Left renal cortex interstitium (tissue), 4 donors: ENCODE measurements at regions not wholly inside any gene's neighbourhood (a gene's known extent, or its start where the extent isn't known, plus 50 kb on each side); places are given as distances from the start of the nearest gene placed in this dataset.

Experiments
- DNase-seq, 4 donors: peaks; one replicate each; pipeline ENCODE4 v3.0.0-alpha.2; 2013; ENCODE audit warnings: low read depth in 4 of 4, low spot score in 2 of 4, missing footprints in 1 of 4

DNA sequence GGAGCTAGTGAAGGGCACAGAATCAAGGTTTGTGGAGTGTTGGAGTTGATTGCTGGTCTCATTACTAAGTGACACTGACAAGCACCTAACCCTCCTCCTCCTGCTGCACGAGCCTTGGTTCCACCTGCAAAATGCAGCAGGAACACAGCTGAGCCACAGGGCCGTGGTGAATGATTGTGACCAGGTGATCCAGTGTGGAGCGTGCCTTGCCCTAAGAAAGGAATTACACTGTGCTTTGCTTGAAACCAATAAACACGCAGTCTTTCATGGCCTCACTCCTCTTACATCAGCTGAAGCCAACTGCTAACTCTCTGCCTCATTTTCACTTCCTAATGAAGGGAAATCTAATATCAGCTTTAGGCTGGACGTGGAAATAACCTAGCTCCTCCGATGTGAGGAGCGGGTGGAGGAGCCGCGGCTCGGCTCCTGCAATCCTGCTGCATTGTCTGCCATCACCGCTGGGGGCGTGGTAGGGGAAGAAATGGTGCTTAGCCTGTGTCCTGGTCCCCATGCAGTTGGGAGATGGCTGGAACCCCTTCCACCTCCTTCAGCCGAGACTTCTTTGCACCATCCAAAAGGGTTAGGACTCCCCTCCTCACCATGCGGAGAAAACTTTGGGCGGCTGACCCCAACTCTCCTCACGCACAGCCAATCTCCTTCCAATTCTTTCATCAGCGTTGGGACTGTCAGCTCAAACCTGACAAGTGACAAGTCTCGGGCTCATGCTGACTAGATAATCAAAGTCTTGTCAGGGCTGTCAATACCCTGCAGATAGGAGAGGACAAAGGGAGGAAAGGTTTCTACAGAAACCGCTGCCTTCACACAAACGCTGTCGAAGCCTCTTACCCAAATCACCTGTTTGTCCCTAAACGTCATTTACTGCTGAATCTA, 427.9 kb downstream of the ZNF536 start:
- no peak for DNase-seq

DNA sequence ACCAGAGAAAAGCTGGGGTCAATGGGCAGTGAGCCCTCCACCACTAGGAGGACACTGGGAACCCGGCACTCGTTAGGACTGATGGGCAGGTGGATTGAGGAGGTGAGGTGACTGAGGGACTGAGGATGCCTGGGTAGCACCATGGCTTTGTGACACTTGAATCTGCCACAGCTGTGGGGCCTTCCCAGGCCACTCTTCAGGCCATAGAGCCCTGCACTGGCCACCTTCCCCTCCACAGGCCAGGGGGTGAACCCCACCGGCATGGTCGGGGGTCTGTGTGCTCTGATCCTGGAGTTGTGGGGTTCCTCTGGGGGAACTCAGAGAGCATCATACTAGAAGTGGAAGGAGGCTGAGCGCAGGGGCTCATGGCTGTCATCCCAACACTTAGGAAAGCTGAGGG, 423.5 kb downstream of the ZNF536 start:
- no peak for DNase-seq

DNA sequence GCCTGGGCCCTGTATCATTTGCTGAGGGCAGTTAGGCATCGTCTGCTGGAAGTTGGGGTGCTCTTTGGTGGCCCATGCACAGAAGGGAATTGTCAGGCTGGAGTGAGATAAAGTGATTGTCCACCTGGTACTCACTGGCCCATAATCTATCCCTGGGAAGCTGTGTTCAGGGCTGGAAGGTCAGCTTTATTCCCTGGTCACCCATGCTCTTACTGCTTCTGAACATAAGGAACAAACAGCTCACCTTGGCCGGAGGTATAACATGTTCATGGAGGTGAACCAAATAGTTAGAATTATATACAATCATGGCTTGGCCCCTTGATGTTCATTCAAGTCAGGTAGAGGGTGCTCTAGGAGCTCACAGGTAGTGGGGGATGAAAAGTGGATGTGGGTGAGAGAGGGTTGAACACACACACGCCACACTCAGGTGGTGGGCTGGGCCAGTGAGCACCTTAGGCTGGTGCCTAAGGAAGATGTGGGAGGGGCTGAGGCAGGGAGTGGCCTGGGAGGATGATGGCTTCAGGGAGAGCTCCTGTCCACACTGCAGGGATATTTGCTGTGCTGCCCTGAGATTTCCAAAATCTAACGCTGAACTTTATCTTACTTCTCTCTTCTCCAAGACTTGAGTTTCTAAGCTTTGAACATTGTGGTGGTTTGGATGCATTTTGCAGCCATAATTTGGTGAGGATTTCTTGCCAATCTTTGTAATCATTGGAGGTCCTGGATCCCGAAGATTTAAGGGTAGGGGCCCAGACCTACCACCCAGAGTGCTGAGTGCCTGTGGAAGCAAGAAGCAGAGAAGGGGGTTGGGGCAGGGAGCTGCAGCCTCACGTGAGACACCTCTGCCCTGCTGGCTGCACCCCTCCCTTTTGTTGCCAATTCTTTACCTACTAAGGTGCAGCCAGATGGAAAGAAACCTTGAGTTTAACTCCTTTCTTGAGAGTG, 420.6 kb downstream of the ZNF536 start:
- DNase-seq, result no peak

DNA sequence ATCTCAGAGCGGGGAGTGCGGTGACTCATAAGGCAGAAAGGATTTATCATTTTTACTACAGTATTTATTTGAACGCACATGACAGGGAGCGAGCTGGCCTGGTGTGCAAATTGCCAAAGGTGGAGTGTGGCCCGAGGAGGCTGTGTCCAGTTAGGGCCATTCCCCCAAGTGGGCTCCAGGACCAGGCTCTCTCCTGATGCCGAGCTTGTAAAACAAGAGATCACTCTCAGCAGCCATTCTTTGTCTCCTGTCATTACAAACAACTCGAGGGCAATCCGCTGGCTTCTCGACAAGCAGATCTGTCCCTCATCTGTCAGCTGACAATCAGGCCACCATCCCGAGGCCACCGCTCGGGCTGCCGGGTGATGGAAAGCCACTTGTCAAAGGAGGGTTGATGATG, 418.9 kb downstream of the ZNF536 start:
- DNase-seq, result no peak

DNA sequence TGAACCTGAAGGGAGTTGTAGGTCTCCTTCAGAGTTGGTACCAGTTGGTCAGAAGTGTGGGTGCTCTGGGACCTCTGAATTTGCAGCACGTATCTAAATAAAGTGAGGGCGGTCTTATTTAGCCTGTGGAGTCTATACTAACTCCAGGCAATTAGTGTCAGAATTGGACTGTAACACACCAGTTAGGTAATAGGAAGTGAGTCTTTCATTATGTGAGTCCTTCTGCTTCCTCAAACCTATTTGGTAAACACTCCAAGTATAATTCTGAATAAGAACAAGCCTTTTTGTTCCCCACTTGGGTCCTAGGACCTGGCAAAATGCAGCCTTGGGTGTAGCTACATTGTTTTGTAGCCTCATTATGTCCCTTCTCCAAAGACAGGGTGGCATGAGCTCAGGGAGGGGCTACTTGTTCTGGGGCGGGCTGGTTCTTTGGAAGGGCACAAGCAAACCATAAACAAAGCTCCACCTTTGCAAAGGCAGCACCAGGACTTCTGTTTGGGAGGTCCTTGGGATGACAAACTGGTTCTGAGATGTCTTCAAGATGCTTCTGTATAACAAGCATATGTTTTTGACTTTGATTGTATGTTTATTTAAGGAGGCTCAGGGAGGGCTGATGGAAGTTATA, 418.0 kb downstream of the ZNF536 start:
- no peak for DNase-seq

DNA sequence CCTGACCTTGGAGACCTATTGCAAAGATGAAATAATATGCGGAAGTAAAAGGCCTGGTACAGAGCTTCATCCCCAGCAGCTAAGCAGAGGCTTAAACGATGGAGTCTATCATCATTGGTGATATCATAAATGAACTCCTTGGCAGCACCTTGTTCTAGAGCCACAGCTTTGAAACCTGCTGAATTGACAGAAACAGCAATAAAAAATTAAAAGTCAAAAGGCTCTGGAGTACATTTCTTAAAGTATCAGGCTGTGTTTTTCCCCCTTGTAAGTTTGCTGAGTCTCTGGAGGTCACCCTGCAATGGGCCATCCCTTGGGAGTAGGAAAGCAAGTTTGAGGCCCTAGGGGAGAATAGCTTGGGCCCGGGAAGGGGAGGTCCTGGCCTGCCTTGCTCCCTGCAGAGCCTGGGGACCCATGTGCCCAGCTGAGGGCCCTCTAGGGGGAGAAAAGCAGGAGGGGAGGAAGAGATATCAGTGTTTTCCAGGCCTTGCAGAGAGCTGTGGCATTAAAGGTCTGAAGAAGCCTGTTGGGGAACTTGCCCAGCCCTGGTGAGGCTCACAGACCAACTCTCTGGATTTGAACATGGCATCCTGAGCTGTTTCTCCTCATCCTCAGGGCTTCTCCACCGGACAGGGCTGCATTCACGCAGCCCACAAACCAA, 416.1 kb downstream of the ZNF536 start:
- DNase-seq, result no peak

DNA sequence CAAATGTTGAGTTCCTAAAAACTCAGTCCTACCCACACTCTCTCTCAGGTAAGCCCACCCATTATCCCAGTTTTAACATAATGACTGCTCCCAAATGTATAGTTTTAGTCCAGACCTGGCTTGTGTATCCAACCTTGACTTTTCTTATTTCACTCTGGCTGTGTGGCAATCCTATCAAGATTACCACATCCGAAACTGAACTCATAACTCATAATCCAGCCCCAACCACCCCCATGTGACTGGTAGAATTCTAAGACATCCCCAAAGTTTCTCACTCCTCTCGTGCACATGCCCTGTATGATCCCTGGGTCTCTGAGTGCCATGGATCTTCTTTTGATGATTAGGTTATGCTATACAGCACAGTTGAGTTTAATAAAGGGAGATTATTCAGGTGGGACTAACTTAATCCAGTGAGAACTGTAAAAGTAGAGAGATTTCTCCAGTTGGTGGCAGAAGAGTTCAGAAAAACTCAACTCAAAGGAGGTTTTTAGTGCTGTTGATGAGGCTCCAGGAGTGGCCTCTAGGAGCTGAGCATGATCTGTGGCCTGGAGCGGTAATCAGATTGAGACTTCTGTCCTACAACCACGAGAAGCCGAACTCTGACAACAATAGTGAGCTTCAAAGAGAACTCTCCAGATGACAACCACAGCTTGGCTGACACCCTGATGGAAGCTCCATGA, 413.4 kb downstream of the ZNF536 start:
- DNase-seq, result no peak

DNA sequence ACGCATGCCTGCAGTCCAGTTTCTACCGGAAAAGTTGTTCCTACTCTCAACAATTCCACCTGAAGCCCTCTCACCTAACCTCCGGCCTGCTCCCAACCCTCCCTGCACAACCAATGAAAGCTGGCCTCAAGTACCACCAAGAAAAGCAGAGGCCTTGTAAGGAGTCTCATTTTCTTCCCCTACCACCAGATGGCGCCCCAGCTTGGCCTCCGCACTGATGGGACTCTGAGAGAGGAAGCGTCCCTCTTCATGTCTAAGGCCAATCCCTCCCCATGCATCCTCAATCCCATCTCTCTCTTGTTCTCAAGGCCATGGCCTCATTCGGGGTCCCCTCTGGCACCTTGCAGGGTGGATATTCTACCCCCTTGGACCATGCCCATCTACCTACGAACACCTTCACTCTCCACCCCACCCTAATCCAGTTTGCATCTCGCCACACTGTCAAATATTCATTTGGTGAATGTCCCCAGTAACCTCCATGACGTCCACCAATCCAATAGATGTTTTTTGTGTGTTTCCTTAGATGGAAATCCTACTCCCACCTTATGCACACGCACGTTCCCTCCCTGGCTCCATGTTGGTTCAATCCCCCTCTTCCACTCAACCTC, 412.8 kb downstream of the ZNF536 start:
- no peak for DNase-seq

DNA sequence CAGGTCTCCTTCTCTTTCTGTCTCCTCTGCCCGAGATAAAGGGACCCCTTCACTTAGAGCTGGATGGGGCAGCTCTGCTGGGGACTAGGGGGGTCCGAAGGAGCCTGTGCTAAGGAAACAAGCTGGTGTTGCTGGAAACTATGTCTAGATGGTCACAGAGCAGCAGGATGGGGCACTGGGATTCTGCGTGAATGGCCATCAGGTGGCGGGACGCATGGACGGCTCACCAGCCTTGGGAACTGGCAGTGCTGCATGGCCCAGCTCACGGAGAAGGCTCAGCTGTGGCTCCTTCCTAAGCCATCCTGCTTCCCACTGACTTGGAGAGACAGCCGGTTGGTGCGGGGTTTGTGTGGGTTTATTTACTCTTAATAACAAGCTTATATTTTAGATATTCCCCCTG, 411.8 kb downstream of the ZNF536 start:
- DNase-seq, result no peak

DNA sequence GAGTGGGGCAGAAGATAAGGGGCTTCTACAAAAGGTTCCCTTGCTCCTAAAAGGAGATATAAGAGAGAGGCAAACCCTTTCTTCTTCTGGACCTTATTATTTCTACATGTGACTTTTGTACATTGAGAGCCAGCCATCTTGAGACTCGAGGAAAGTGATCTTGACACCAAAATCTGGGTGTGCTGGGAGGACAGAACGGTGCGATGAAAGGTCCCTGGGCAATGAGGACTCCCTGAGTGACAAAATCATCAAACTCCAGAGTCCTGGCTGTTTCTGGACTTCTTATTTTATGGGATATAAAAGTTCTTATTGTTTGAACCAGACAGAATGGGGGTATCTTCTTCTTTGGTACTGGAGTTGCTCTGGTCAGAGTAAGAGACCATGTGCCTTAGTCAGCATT, 411.0 kb downstream of the ZNF536 start:
- DNase-seq, result no peak

DNA sequence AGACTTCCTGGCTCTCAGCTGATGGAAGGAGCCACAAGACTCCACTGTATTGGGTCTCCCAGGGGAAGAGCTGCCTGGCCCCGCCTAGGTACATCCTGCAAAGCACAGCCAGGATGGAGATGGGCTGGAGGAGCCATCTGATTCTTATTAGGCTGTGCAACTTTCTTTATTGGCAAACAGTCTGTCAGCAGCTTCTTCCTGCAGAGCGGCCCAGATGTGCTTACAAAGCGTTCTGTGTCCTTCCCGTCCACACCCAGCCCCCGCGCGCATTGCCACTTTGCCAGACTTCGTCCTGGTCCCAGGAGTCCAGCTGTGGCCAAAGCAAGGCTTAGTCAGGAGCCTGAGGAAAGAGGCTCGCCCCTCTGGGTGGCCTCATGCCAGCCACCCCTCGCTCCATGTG, 409.3 kb downstream of the ZNF536 start:
- DNase-seq, result no peak

DNA sequence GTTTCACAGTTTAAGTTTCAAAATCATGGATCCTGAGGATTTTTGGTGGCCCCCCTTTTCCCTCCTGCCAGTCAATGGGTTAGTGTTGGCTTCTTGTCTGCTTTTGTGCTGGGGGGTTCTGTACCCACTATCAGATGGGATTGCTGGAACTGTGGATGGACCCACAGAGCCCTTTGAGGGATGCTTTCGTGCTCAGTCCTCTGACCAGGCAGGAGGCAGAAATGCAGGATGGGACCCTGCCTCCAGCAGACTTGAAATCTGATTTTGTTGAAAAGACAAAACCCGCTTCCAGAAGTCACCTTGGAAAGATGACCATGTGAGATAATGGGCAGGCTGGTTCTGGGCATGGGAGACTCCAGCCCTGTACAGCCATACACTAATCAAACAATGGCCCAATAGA, 408.9 kb downstream of the ZNF536 start:
- no peak for DNase-seq

DNA sequence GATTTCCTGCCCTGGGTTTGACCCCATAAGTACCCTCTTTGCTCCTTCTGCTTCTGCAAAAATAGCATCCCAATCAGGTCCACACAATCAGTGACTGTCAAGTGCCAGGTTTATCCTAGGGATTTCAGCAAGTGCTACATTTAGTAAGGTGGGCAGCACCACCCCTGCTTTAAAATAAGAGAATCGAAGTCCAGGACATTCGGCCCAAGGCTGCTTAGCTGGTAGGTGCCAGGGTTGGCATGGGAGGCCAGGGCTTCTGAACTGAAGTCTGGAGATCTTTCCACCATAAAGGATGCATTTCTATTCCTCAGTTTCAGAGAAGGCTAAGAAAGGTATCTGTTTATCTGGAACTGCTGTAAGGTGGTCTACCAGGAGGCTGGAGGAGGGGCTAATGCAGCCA, 408.3 kb downstream of the ZNF536 start:
- no peak for DNase-seq

DNA sequence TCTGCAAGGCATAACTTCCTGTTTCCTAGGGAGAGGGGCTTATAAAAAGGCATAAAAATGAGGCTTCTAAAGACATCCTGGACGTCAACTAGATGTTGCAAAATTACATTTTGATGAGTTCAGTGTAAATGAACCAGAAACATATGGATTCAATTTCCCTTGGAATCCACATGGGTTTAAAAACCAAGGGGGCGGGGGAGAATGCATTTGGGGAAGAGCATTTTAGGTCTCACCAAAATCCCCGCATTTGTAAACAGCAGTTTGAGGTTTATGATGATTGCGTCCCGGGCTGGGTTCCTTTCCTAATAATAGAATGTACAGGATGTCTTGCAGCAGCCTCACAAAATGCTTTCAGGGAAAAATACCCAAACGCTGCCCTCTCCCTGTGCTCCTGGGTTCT, 407.8 kb downstream of the ZNF536 start:
- no peak for DNase-seq

DNA sequence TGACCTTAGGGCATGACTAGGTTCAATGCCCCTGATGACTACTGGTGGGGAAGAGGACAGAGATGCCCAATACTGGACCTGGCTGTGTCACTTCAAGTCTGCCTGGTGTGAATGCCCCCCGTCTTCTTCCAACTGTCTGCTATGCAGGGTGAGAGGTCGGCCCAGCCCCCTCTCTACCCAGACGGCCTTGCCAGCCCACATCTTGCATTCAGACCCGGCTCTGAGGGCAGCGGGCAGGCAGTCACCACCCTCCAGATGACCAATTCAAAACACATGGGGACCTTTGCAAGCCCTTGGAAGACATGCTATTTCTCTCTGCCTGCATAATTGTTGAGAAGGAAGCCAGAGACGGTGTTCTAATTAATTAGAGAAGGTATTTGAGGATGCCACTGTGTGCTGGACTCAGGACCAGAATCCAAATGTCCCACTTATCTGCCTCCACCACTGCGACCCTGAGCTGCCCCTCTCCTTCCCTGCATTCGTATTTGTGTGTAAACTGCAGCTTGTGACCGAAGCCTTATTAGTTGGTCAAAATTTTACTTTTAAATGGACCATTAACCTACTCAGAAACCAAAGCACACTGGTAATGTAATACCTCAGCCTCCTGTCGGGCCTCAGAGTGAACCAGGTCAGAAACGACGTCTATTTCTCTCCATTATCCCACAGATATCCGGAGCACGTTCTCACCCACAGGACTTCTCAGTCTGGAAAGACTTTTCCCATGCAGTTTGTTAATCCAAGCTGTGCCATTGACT, 407.0 kb downstream of the ZNF536 start:
- no peak for DNase-seq

DNA sequence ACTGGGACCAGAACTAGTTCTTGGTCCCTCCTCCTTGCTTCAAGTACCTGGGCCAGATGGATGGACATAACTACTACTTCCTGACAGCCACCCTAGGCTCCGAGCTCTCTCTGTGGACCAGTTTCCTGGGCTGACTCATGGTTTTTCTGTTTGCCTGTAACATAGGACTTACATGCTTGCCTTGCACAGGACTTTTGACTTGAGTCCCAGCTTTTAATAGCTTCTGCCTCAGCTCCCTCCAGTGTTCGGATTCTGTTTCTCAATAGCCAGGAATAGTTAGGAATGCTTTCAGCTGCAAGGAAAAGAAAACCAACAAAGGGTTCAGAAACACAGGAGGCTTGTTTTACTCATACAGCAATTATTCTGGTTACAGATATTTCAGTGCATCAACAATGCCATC, 405.9 kb downstream of the ZNF536 start:
- DNase-seq, result no peak

DNA sequence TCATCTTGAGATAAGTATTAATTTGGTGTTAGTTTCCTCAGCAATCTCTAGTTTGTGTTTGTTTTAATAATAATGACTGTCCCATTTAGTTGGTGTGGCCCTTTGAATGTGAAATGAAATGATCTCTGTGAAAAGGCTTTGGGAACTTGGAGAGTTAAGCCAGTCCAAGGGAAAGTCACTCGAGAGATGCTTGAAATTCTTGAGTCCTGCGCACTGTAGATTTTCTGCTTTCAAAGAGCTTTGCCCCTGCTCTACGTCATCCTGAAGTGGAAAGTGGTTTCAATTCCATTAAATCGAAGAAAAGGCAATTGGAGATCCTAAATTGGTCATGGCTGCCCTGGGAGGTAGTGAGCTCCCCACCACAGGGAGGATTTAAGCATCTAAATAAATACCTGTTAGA, 403.8 kb downstream of the ZNF536 start:
- no peak for DNase-seq

DNA sequence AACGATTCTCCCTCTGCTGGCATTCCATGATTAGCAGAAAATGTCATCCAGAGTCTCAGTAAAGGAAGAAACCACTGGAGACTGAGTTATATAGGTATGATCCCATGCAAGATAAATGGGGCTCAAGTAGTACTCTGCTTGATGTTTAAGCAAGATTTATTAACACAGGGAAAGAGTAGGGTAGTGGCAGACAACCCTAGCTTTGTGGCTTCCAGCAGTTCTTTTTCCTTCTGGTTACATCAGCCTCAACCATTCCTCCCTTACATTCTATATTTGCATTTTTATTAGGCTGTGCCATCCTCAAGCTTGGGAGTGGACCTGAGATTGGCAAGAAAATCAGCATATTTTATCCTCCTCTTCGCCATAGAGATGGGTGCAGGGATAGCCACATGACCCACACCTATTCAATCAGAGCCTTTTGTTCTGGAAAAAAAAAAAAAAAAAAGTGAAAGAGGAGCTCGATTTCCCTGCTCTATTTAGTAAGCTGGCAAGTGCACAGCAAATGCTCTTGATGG, 402.1 kb downstream of the ZNF536 start:
- DNase-seq, result no peak

DNA sequence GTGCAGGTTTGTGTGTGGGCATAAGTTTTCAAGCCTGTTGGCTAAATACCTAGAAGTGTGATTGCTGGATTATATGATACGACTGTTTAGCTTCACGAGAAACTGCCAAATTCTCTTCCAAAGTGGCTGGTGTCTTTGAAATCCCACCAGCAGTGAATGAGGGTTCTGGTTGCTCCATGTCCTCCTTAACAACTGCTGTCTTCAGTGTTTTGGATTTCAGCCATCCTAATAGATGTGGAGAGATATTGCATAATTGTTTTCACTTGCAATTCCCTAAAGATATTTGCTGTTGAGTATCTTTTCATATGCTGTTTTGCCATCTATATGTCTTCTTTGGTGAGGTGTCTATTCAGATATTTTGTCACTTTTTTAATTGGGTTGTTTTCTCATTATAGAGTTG, 390.5 kb downstream of the ZNF536 start:
- DNase-seq, result no peak
